Stimulated activated naive CD8-positive, alpha-beta T cell treated with anti-CD3 and anti-CD28 coated beads, Interleukin-15, amount 100 ng/mL, for 72 hours (primary cell): ENCODE measurements at regions not wholly inside any gene's neighbourhood (a gene's known extent, or its start where the extent isn't known, plus 50 kb on each side); places are given as distances from the start of the nearest gene placed in this dataset.

ENCODE experiments used
- ATAC-seq: fragments of 150-1000 bp; cut with Tn5 transposase; 2 replicates; pipeline ENCODE4 v1.10.0; 2021; ENCODE audit warnings: mild to moderate bottlenecking, moderate library complexity
- DNase-seq, 2 donors: peaks; one replicate each; pipeline ENCODE4 v3.0.0; 2021 to 2022
- H3K27ac Mint-ChIP-seq, 2 donors: one replicate each; pipeline ENCODE4 v1.8.0; 2022; ENCODE audit warnings: mild to moderate bottlenecking in 2 of 2, mixed read lengths in 2 of 2, moderate library complexity in 2 of 2
- H3K27me3 Mint-ChIP-seq: one replicate; pipeline ENCODE4 v1.8.0; 2022; ENCODE audit warnings: mixed read lengths
- H3K4me1 Mint-ChIP-seq: one replicate; pipeline ENCODE4 v1.8.0; 2022; ENCODE audit warnings: mild to moderate bottlenecking, mixed read lengths
- H3K4me3 Mint-ChIP-seq, 2 donors: one replicate each; pipeline ENCODE4 v1.8.0; 2022; ENCODE audit warnings: mild to moderate bottlenecking in 2 of 2, mixed read lengths in 2 of 2, moderate library complexity in 1 of 2
- H3K9me3 Mint-ChIP-seq, 2 donors: one replicate each; pipeline ENCODE4 v1.8.0; 2022; ENCODE audit warnings: mixed read lengths in 2 of 2

GRCh38 chr2:172329774-172330671 is 97.4 kb upstream of the ITGA6 start:
- H3K9me3 Mint-ChIP-seq: no peaks in the 10 kb centered on the region
- peaks cover 7% of the 10 kb centered on the region for H3K4me1 Mint-ChIP-seq
- DNase-seq (no peak), ATAC-seq (no peak)
- no peaks in the 10 kb centered on the region for H3K27me3 Mint-ChIP-seq
- no peak overlapping the region for H3K4me3 Mint-ChIP-seq
- no peak overlapping the region for H3K27ac Mint-ChIP-seq

- Mint-ChIP-seq H3K4me1 (peaks cover 7% of the 10 kb centered on the region), H3K27me3 (no peaks in the 10 kb centered on the region), H3K4me3 (no peak overlapping the region), H3K9me3 (no peaks in the 10 kb centered on the region), H3K27ac (no peak overlapping the region)
- no peak for DNase-seq
- ATAC-seq: no peak
Observed at GRCh38 chr2:172332507-172332906, 94.9 kb upstream of the ITGA6 start.

GRCh38 chr2:172333235-172333977 is 94.0 kb upstream of the ITGA6 start:
- Mint-ChIP-seq H3K4me1 (peaks cover 7% of the 10 kb centered on the region), H3K27me3 (no peaks in the 10 kb centered on the region), H3K27ac (no peak overlapping the region), H3K4me3 (no peak overlapping the region), H3K9me3 (no peaks in the 10 kb centered on the region)
- ATAC-seq (no peak), DNase-seq (no peak)

- H3K4me3 Mint-ChIP-seq: no peak overlapping the region
- DNase-seq: no peak
- peaks cover 9% of the 10 kb centered on the region for H3K4me1 Mint-ChIP-seq
- no peak overlapping the region for H3K27ac Mint-ChIP-seq
- H3K27me3 Mint-ChIP-seq: no peaks in the 10 kb centered on the region
- no peaks in the 10 kb centered on the region for H3K9me3 Mint-ChIP-seq
- ATAC-seq: no peak
Observed at GRCh38 chr2:172333978-172334330, 93.4 kb upstream of the ITGA6 start.

- H3K27me3 Mint-ChIP-seq: no peaks in the 10 kb centered on the region
- ATAC-seq (no peak), DNase-seq (no peak)
- no peak overlapping the region for H3K27ac Mint-ChIP-seq
- H3K9me3 Mint-ChIP-seq: no peaks in the 10 kb centered on the region
- H3K4me3 Mint-ChIP-seq: no peak overlapping the region
- H3K4me1 Mint-ChIP-seq: peaks cover 15% of the 10 kb centered on the region
Observed at GRCh38 chr2:172334988-172335387, 92.4 kb upstream of the ITGA6 start.

- DNase-seq (no peak), ATAC-seq (no peak)
- peaks cover 20% of the 10 kb centered on the region for H3K4me1 Mint-ChIP-seq
- no peaks in the 10 kb centered on the region for H3K27me3 Mint-ChIP-seq
- no peaks in the 10 kb centered on the region for H3K9me3 Mint-ChIP-seq
- H3K4me3 Mint-ChIP-seq: no peak overlapping the region
- no peak overlapping the region for H3K27ac Mint-ChIP-seq
Observed at GRCh38 chr2:172335736-172336135, 91.7 kb upstream of the ITGA6 start.

GRCh38 chr2:172336681-172337080 is 90.7 kb upstream of the ITGA6 start:
- Mint-ChIP-seq H3K4me1 (peaks cover 21% of the 10 kb centered on the region), H3K27me3 (no peaks in the 10 kb centered on the region), H3K4me3 (no peak overlapping the region), H3K27ac (no peak overlapping the region), H3K9me3 (no peaks in the 10 kb centered on the region)
- ATAC-seq: no peak
- no peak for DNase-seq

- peak overlapping the region; percentile 29 to 86 for H3K27ac Mint-ChIP-seq
- DNase-seq: peak in 1 of 2 donors; percentile 4
Observed at GRCh38 chr2:172339371-172340010, 87.9 kb upstream of the ITGA6 start.

GRCh38 chr2:172340394-172340793 is 87.0 kb upstream of the ITGA6 start:
- peak overlapping the region in 1 of 2 donors; percentile 31 for H3K27ac Mint-ChIP-seq
- peaks cover 21% of the 10 kb centered on the region for H3K4me1 Mint-ChIP-seq
- no peak for DNase-seq
- H3K4me3 Mint-ChIP-seq: peak overlapping the region; percentile 67 to 76
- ATAC-seq: no peak
- H3K9me3 Mint-ChIP-seq: peaks cover 7 to 14% of the 10 kb centered on the region in 2 donors
- no peaks in the 10 kb centered on the region for H3K27me3 Mint-ChIP-seq

More at GRCh38 chr2:172339371-172340010, 87.9 kb upstream of the ITGA6 start:
- H3K9me3 Mint-ChIP-seq: peaks cover 7 to 11% of the 10 kb centered on the region in 2 donors
- H3K4me3 Mint-ChIP-seq: peak overlapping the region; percentile 67 to 76
- peak; percentile 72 for ATAC-seq
- no peaks in the 10 kb centered on the region for H3K27me3 Mint-ChIP-seq
- H3K4me1 Mint-ChIP-seq: peaks cover 21% of the 10 kb centered on the region

- peaks cover 7 to 18% of the 10 kb centered on the region in 2 donors for H3K9me3 Mint-ChIP-seq
- H3K27me3 Mint-ChIP-seq: no peaks in the 10 kb centered on the region
- no peak for DNase-seq
- H3K4me3 Mint-ChIP-seq: no peak overlapping the region
- peaks cover 21% of the 10 kb centered on the region for H3K4me1 Mint-ChIP-seq
- ATAC-seq: no peak
- no peak overlapping the region for H3K27ac Mint-ChIP-seq
Observed at GRCh38 chr2:172342078-172342477, 85.3 kb upstream of the ITGA6 start.

GRCh38 chr2:172342611-172343010 is 84.8 kb upstream of the ITGA6 start:
- no peak overlapping the region for H3K4me3 Mint-ChIP-seq

GRCh38 chr2:172344159-172344558 is 83.2 kb upstream of the ITGA6 start:
- ATAC-seq (no peak), DNase-seq (no peak)
- Mint-ChIP-seq H3K4me1 (peaks cover 17% of the 10 kb centered on the region), H3K4me3 (no peak overlapping the region), H3K27ac (no peak overlapping the region), H3K9me3 (peaks cover 12 to 25% of the 10 kb centered on the region in 2 donors), H3K27me3 (no peaks in the 10 kb centered on the region)

More at GRCh38 chr2:172342611-172343010, 84.8 kb upstream of the ITGA6 start:
- H3K27me3 Mint-ChIP-seq: no peaks in the 10 kb centered on the region
- DNase-seq: no peak
- H3K27ac Mint-ChIP-seq: no peak overlapping the region
- peaks cover 7 to 18% of the 10 kb centered on the region in 2 donors for H3K9me3 Mint-ChIP-seq
- H3K4me1 Mint-ChIP-seq: peaks cover 21% of the 10 kb centered on the region
- ATAC-seq: no peak

GRCh38 chr2:172345956-172346555 is 81.3 kb upstream of the ITGA6 start:
- ATAC-seq (no peak), DNase-seq (no peak)
- Mint-ChIP-seq H3K27ac (no peak overlapping the region), H3K4me1 (no peaks in the 10 kb centered on the region), H3K4me3 (no peak overlapping the region), H3K27me3 (no peaks in the 10 kb centered on the region), H3K9me3 (peaks cover 12 to 25% of the 10 kb centered on the region in 2 donors)

- Mint-ChIP-seq H3K4me1 (no peaks in the 10 kb centered on the region), H3K27ac (no peak overlapping the region), H3K27me3 (no peaks in the 10 kb centered on the region), H3K9me3 (peaks cover 8 to 21% of the 10 kb centered on the region in 2 donors), H3K4me3 (no peak overlapping the region)
- ATAC-seq: no peak
- no peak for DNase-seq
Observed at GRCh38 chr2:172348555-172349288, 78.7 kb upstream of the ITGA6 start.
